ENCODE measurements at regions not wholly inside any gene's neighbourhood (a gene's known extent, or its start where the extent isn't known, plus 50 kb on each side); places are given as distances from the start of the nearest gene placed in this dataset.

GRCh38 chr2:15882761-15883497 is 57.4 kb upstream of the MYCN start:
- no peak for DNase-seq (ENCODE audit: low spot score)

GRCh38 chr2:15883684-15884083 is 56.7 kb upstream of the MYCN start:
- DNase-seq (ENCODE audit: low spot score): no peak

- DNase-seq (ENCODE audit: low spot score): no peak
Measured at GRCh38 chr2:15884790-15885189, 55.6 kb upstream of the MYCN start.

GRCh38 chr2:15886231-15886630 is 54.1 kb upstream of the MYCN start:
- DNase-seq (ENCODE audit: low spot score): no peak

- no peak for DNase-seq (ENCODE audit: low spot score)
Measured at GRCh38 chr2:15889442-15890123, 50.8 kb upstream of the MYCN start.

- DNase-seq (ENCODE audit: low spot score): no peak
Measured at GRCh38 chr2:15890124-15890754, 50.1 kb upstream of the MYCN start.
